Astrocyte (in vitro differentiated cells and primary cell): ENCODE measurements at regions not wholly inside any gene's neighbourhood (a gene's known extent, or its start where the extent isn't known, plus 50 kb on each side); places are given as distances from the start of the nearest gene placed in this dataset.

ENCODE experiments used
- DNase-seq: peaks from one replicate; pipeline ENCODE4 v3.0.0-alpha.2; 2010; ENCODE audit warnings: low read depth
- FAIRE-seq: peaks from 2 replicates; lab custom pipeline; 2011; peaks lifted over from hg19 to GRCh38; lab: Jason Lieb, UNC
- H2AFZ ChIP-seq: 2 replicates; pipeline ENCODE4 v1.6.0; 2012; ENCODE audit warnings: low read depth, low read length, inconsistent platforms
- H3K27ac ChIP-seq: 2 replicates; pipeline ENCODE4 v1.5.1; 2011; ENCODE audit warnings: low read depth, low read length, inconsistent platforms
- H3K27me3 ChIP-seq: 2 replicates; pipeline ENCODE4 v1.6.0; 2011; ENCODE audit warnings: low read length, inconsistent platforms; ENCODE audit not compliant: insufficient read depth
- H3K36me3 ChIP-seq: 2 replicates; pipeline ENCODE4 v1.5.1; 2011; ENCODE audit warnings: low read length, inconsistent platforms; ENCODE audit not compliant: insufficient read depth
- H3K4me1 ChIP-seq: 2 replicates; pipeline ENCODE4 v1.5.1; 2011; ENCODE audit warnings: low read length, inconsistent platforms; ENCODE audit not compliant: insufficient read depth
- H3K4me2 ChIP-seq: 2 replicates; pipeline ENCODE4 v1.6.0; 2012; ENCODE audit warnings: low read length, inconsistent platforms
- H3K4me3 ChIP-seq: 2 replicates; pipeline ENCODE4 v1.5.1; 2011; ENCODE audit warnings: low read depth, mild to moderate bottlenecking, low read length, inconsistent platforms; ENCODE audit not compliant: insufficient read depth
- H3K79me2 ChIP-seq: 2 replicates; pipeline ENCODE4 v1.6.0; 2012; ENCODE audit warnings: mild to moderate bottlenecking, low read length, inconsistent platforms; ENCODE audit not compliant: insufficient read depth
- H3K9ac ChIP-seq: 2 replicates; pipeline ENCODE4 v1.6.0; 2012; ENCODE audit warnings: mild to moderate bottlenecking, low read length, inconsistent platforms
- H3K9me3 ChIP-seq: 2 replicates; pipeline ENCODE4 v1.5.1; 2012; ENCODE audit warnings: low read depth, mild to moderate bottlenecking, low read length, inconsistent platforms; ENCODE audit not compliant: insufficient read depth
- H4K20me1 ChIP-seq: 2 replicates; pipeline ENCODE4 v1.6.0; 2012; ENCODE audit warnings: low read length, inconsistent platforms; ENCODE audit not compliant: insufficient read depth
- H3K27ac Mint-ChIP-seq: one replicate; pipeline ENCODE4 v1.8.0; 2021; ENCODE audit warnings: mild to moderate bottlenecking, mixed read lengths; ENCODE audit not compliant: unreplicated experiment
- H3K27me3 Mint-ChIP-seq: one replicate; pipeline ENCODE4 v1.8.0; 2021; ENCODE audit warnings: low read depth, mixed read lengths; ENCODE audit not compliant: unreplicated experiment
- H3K36me3 Mint-ChIP-seq: one replicate; pipeline ENCODE4 v1.8.0; 2021; ENCODE audit warnings: low read depth, mixed read lengths; ENCODE audit not compliant: unreplicated experiment
- H3K4me1 Mint-ChIP-seq: one replicate; pipeline ENCODE4 v1.8.0; 2021; ENCODE audit warnings: low read depth, mixed read lengths; ENCODE audit not compliant: unreplicated experiment
- H3K4me3 Mint-ChIP-seq: one replicate; pipeline ENCODE4 v1.8.0; 2021; ENCODE audit warnings: mild to moderate bottlenecking, moderate library complexity, mixed read lengths; ENCODE audit not compliant: unreplicated experiment
- H3K9me3 Mint-ChIP-seq: one replicate; pipeline ENCODE4 v1.8.0; 2021; ENCODE audit warnings: mild to moderate bottlenecking, mixed read lengths; ENCODE audit not compliant: unreplicated experiment
- CTCF ChIP-seq: IDR thresholded peaks from 2 replicates; pipeline ENCODE4 v1.5.1; 2011; ENCODE audit warnings: low read depth, mild to moderate bottlenecking, inconsistent platforms, low read length, moderate library complexity; ENCODE audit not compliant: insufficient read depth
- EZH2 ChIP-seq: IDR thresholded peaks from 2 replicates; pipeline ENCODE4 v1.6.1; 2012; ENCODE audit warnings: mild to moderate bottlenecking, low read length, inconsistent platforms; ENCODE audit not compliant: insufficient read depth

- Histone ChIP-seq H3K79me2 (no peaks in the 10 kb centered on the region), H3K4me1 (no peaks in the 10 kb centered on the region), H3K27ac (no peak overlapping the region), H3K4me3 (no peak overlapping the region), H3K9ac (no peak overlapping the region), H3K4me2 (no peak overlapping the region), H3K36me3 (no peaks in the 10 kb centered on the region), H4K20me1 (no peaks in the 10 kb centered on the region), H3K9me3 (no peaks in the 10 kb centered on the region), H3K27me3 (no peaks in the 10 kb centered on the region), H2AFZ (no peak overlapping the region)
- no peaks in the 10 kb centered on the region for H3K36me3 Mint-ChIP-seq
- peaks cover 1% of the 10 kb centered on the region for H3K9me3 Mint-ChIP-seq
- no peak overlapping the region for H3K27ac Mint-ChIP-seq
- no peaks in the 10 kb centered on the region for H3K27me3 Mint-ChIP-seq
- no peak for TF ChIP-seq CTCF
- TF ChIP-seq EZH2 = no peak
- FAIRE-seq = no peak
- no peak overlapping the region for H3K4me3 Mint-ChIP-seq
- H3K4me1 Mint-ChIP-seq = no peaks in the 10 kb centered on the region
- DNase-seq = no peak
Observed at GRCh38 chr6:119436583-119436982, 87.0 kb upstream of the MAN1A1 start.

- no peaks in the 10 kb centered on the region for H3K27me3 Mint-ChIP-seq
- H3K36me3 Mint-ChIP-seq = no peaks in the 10 kb centered on the region
- Histone ChIP-seq H3K27me3 (no peaks in the 10 kb centered on the region), H4K20me1 (no peaks in the 10 kb centered on the region), H3K4me1 (no peaks in the 10 kb centered on the region), H3K4me3 (no peak overlapping the region), H3K4me2 (no peak overlapping the region), H2AFZ (no peak overlapping the region), H3K79me2 (no peaks in the 10 kb centered on the region), H3K27ac (no peak overlapping the region), H3K9ac (no peak overlapping the region), H3K9me3 (no peaks in the 10 kb centered on the region), H3K36me3 (no peaks in the 10 kb centered on the region)
- TF ChIP-seq EZH2 (no peak), CTCF (no peak)
- DNase-seq = no peak
- H3K4me1 Mint-ChIP-seq = peaks cover 3% of the 10 kb centered on the region
- H3K9me3 Mint-ChIP-seq = no peaks in the 10 kb centered on the region
- no peak for FAIRE-seq
- no peak overlapping the region for H3K4me3 Mint-ChIP-seq
- no peak overlapping the region for H3K27ac Mint-ChIP-seq
Observed at GRCh38 chr6:119431799-119432198, 82.2 kb upstream of the MAN1A1 start.

GRCh38 chr6:119430805-119431204 is 81.2 kb upstream of the MAN1A1 start:
- H4K20me1 ChIP-seq = no peaks in the 10 kb centered on the region
- no peak overlapping the region for H3K27ac Mint-ChIP-seq
- H2AFZ ChIP-seq = no peak overlapping the region
- no peaks in the 10 kb centered on the region for H3K27me3 Mint-ChIP-seq
- no peaks in the 10 kb centered on the region for H3K36me3 ChIP-seq
- H3K9me3 ChIP-seq = no peaks in the 10 kb centered on the region
- H3K9ac ChIP-seq = no peak overlapping the region
- no peaks in the 10 kb centered on the region for H3K79me2 ChIP-seq
- no peak for DNase-seq
- no peaks in the 10 kb centered on the region for H3K27me3 ChIP-seq
- peaks cover 3% of the 10 kb centered on the region for H3K4me1 Mint-ChIP-seq
- TF ChIP-seq EZH2 (no peak), CTCF (no peak)
- H3K27ac ChIP-seq = no peak overlapping the region
- H3K4me3 Mint-ChIP-seq = no peak overlapping the region
- no peaks in the 10 kb centered on the region for H3K36me3 Mint-ChIP-seq
- peak; percentile 41 for FAIRE-seq
- no peak overlapping the region for H3K4me3 ChIP-seq
- no peaks in the 10 kb centered on the region for H3K4me1 ChIP-seq
- no peak overlapping the region for H3K4me2 ChIP-seq
- H3K9me3 Mint-ChIP-seq = no peaks in the 10 kb centered on the region
